ENCODE measurements at regions not wholly inside any gene's neighbourhood (a gene's known extent, or its start where the extent isn't known, plus 50 kb on each side); places are given as distances from the start of the nearest gene placed in this dataset.

DNA sequence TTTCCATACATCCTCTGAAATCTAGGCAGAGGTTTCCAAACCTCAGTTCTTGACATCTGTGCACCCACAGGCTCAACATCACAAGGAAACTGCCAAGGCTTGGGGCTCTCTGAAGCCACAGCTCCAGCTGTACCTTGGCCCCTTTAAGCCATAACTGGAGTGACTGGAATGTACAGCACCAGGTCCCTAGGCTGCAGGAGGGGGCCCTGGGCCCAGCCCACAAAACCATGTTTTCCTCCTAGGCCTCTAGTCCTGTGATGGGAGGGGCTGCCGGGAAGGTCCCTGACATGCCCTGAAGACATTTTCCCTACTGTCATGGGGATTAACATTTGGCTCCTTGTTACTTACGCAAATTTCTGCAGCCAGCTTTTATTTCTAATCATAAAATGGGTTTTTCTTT lies 1093.0 kb upstream of the PCDH9 start:
- TF ChIP-seq TAF1 (IDR thresholded peaks at IDR 0.05; ENCODE audit: low read depth, low read length) (no peak), POLR2A (IDR thresholded peaks at IDR 0.05; ENCODE audit: low read depth, low read length) (no peak), POLR2AphosphoS5 (IDR thresholded peaks at IDR 0.05; ENCODE audit: low read depth, low read length) (no peak), SPI1 (IDR thresholded peaks at IDR 0.05; ENCODE audit: low read depth, low read length) (no peak)
